ENCODE measurements at regions not wholly inside any gene's neighbourhood (a gene's known extent, or its start where the extent isn't known, plus 50 kb on each side); places are given as distances from the start of the nearest gene placed in this dataset.
"Not testable (repeated sequence)": the region's sequence is repeated elsewhere in the genome, so short reads cannot be mapped to it uniquely, and the experiment has no call there.

DNA sequence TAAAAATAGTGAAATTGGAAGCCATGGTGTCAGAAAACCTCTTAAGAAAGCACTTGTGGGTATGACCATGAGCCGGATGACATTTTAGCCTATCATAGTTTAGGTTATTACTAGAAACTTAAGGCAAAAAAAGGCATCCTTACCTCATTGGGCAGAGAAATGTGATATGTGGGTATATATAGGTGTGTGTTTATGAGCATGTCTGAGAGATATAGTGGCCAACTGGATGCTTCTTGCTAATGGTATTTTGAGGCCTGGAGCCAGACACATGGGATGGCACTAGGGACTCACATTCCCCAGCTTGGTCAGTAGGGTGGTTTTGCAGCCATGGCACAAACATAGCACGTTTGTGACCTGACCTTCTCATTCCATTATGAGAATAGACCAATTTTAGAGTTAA is 295.6 kb upstream of the MEF2C start:
- H3K4me3 ChIP-seq (ENCODE audit: low read depth, low read length): no peak overlapping the region
- TF ChIP-seq, protein P1, sequence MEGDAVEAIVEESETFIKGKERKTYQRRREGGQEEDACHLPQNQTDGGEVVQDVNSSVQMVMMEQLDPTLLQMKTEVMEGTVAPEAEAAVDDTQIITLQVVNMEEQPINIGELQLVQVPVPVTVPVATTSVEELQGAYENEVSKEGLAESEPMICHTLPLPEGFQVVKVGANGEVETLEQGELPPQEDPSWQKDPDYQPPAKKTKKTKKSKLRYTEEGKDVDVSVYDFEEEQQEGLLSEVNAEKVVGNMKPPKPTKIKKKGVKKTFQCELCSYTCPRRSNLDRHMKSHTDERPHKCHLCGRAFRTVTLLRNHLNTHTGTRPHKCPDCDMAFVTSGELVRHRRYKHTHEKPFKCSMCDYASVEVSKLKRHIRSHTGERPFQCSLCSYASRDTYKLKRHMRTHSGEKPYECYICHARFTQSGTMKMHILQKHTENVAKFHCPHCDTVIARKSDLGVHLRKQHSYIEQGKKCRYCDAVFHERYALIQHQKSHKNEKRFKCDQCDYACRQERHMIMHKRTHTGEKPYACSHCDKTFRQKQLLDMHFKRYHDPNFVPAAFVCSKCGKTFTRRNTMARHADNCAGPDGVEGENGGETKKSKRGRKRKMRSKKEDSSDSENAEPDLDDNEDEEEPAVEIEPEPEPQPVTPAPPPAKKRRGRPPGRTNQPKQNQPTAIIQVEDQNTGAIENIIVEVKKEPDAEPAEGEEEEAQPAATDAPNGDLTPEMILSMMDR (IDR thresholded peaks at IDR 0.05; ENCODE audit: insufficient read depth, low read depth, low read length, missing control alignments): no peak
- no peak for DNase-seq (ENCODE audit: low read depth)

DNA sequence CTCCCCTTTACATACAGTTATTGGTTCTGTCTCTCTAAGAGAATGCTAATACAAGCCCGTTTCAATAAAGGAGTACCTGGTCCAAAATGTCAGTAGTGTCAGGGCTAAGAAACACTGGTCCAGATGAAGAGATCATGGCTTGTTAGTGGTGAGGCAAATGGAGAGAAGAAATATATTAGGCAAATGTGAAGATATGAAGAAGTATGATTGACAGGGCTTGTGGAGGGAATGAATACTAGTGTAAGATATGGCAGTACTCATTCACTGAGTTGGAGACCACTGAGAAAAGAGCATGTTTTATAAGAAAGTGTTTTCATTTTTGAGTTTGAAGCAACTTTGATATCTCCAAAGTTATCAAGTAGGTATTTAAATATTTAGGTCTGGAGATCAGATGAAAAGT is 290.5 kb upstream of the MEF2C start:
- no peak for DNase-seq (ENCODE audit: low read depth)
- H3K4me3 ChIP-seq (ENCODE audit: low read depth, low read length): no peak overlapping the region
- TF ChIP-seq, protein P1 (IDR thresholded peaks at IDR 0.05; ENCODE audit: insufficient read depth, low read depth, low read length, missing control alignments): no peak

DNA sequence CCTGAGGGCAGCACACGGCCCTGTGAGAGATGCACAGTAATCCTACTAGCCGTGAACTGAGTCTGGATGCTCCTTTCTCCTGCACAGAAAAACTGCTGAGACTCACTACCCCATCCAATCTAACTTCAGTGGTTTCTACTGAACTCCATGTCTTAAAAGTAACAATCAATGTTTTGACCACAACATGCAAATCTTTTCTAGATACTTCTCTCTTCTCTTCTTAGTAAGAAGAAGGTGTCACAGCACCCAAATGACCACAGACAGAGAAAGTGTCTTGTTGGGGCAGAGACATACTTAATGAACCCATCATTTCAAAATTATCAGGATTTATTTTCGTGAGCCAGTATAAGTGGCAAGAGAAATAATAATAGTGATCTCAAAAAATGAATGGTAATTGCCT is 285.8 kb upstream of the MEF2C start:
- peak; percentile 52 for DNase-seq (ENCODE audit: low read depth)
- no peak overlapping the region for H3K4me3 ChIP-seq (ENCODE audit: low read depth, low read length)
- TF ChIP-seq, protein P1 (IDR thresholded peaks at IDR 0.05; ENCODE audit: insufficient read depth, low read depth, low read length, missing control alignments): no peak

DNA sequence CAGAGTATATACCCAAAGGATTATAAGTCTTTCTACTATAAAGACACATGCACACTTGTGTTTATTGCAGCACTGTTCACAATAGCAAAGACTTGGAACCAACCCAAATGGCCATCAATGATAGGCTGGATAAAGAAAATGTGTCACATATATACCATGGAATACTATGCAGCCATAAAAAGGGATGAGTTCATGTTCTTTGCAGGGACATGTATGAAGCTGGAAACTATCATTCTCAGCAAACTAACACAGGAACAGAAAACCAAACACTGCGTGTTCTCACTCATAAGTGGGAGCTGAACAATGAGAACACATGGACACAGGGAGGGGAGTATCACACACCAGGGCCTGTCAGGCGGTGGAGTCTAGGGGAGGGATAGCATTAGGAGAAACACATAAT is 281.7 kb upstream of the MEF2C start:
- DNase-seq (ENCODE audit: low read depth): not testable (repeated sequence)

DNA sequence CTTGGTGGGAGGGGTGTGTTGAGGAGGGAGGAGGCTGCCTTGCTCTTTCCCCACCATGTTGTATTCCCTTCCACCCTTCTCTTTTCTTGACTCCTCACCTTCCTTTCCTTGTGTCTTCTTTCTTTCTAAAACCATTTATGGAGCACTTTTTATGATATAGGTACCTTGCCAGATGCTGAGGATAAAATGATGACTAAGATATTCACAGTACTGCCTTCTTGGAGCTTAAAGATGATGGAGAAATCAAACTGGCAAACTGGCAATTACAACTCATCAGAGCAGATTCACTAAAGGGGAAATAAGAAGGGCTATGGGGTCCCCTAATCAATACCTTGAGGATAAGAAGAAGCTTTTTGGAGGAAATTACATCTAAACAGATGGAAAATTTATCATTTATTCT is 273.2 kb upstream of the MEF2C start:
- no peak for DNase-seq (ENCODE audit: low read depth)
- no peak overlapping the region for H3K4me3 ChIP-seq (ENCODE audit: low read depth, low read length)
- TF ChIP-seq, protein P1 (IDR thresholded peaks at IDR 0.05; ENCODE audit: insufficient read depth, low read depth, low read length, missing control alignments): no peak

More for the DNA sequence above, 281.7 kb upstream of the MEF2C start:
- not testable (repeated sequence) for H3K4me3 ChIP-seq (ENCODE audit: low read depth, low read length)

DNA sequence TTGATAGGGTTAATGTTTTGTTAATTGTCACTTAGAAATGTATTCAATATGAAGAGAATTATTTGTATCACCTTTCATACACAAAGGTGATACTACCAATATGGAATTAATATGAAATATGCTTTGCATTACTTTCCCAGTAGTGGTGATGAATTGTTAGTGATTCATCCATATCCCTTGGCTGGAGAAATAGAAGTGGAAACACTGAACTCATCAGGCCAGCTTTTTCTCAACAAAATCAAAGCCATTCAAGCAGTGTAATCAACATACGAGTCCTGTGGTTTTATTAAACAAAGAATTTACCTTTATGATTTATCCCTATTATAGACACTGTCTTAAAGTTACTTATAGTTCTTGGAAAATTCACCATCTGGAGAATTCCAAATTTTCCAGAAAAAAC is 264.0 kb upstream of the MEF2C start:
- H3K4me3 ChIP-seq (ENCODE audit: low read depth, low read length): no peak overlapping the region
- TF ChIP-seq, protein P1 (IDR thresholded peaks at IDR 0.05; ENCODE audit: insufficient read depth, low read depth, low read length, missing control alignments): no peak
- no peak for DNase-seq (ENCODE audit: low read depth)

DNA sequence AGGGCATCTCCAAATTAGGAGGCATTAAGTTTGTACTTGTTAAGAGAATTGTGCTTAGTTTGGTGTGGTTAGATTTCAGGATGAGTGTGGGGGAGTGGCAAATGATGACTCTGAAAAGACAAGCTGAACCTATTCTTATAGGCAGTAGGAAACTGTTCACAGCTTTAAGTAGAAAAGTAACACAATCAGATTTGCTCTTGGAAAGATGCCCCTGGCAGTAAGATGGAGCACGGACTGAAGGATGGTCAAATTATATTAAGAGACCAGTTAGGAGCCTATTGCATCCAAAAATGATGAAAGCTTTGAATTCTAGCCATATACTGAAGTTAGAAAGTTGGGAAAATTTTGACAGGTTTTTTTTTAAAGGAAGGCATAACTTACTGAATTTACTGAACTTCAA is 254.2 kb upstream of the MEF2C start:
- TF ChIP-seq, protein P1 (IDR thresholded peaks at IDR 0.05; ENCODE audit: insufficient read depth, low read depth, low read length, missing control alignments): no peak
- DNase-seq (ENCODE audit: low read depth): no peak
- H3K4me3 ChIP-seq (ENCODE audit: low read depth, low read length): no peak overlapping the region

Data from GM12865 (cell line).